ENCODE measurements at regions not wholly inside any gene's neighbourhood (a gene's known extent, or its start where the extent isn't known, plus 50 kb on each side); places are given as distances from the start of the nearest gene placed in this dataset.
"Not testable (repeated sequence)": the region's sequence is repeated elsewhere in the genome, so short reads cannot be mapped to it uniquely, and the experiment has no call there.

GRCh38 chr3:153545471-153545870 lies 383.4 kb downstream of the RAP2B start:
- DNase-seq (ENCODE audit: low read depth in 2 of 2, low spot score in 1 of 2), result no peak

GRCh38 chr3:153547970-153548369 lies 385.9 kb downstream of the RAP2B start:
- DNase-seq (ENCODE audit: low read depth in 2 of 2, low spot score in 1 of 2), result no peak

GRCh38 chr3:153549686-153550085 lies 387.7 kb downstream of the RAP2B start:
- DNase-seq (ENCODE audit: low read depth in 2 of 2, low spot score in 1 of 2), result not testable (repeated sequence)

GRCh38 chr3:153551536-153552285 lies 389.7 kb downstream of the RAP2B start:
- no peak for DNase-seq (ENCODE audit: low read depth in 2 of 2, low spot score in 1 of 2)

GRCh38 chr3:153552887-153553604 lies 391.0 kb downstream of the RAP2B start:
- no peak for DNase-seq (ENCODE audit: low read depth in 2 of 2, low spot score in 1 of 2)

- DNase-seq (ENCODE audit: low read depth in 2 of 2, low spot score in 1 of 2), result no peak
Measured at GRCh38 chr3:153553605-153553945, 391.5 kb downstream of the RAP2B start.

- no peak for DNase-seq (ENCODE audit: low read depth in 2 of 2, low spot score in 1 of 2)
Measured at GRCh38 chr3:153555919-153556318, 393.9 kb downstream of the RAP2B start.

GRCh38 chr3:153559366-153559765 lies 397.3 kb downstream of the RAP2B start:
- not testable (repeated sequence) for DNase-seq (ENCODE audit: low read depth in 2 of 2, low spot score in 1 of 2)

GRCh38 chr3:153567011-153567410 lies 405.0 kb downstream of the RAP2B start:
- no peak for DNase-seq (ENCODE audit: low read depth in 2 of 2, low spot score in 1 of 2)

GRCh38 chr3:153567556-153567955 lies 405.5 kb downstream of the RAP2B start:
- DNase-seq (ENCODE audit: low read depth in 2 of 2, low spot score in 1 of 2), result no peak

GRCh38 chr3:153570481-153570880 lies 408.5 kb downstream of the RAP2B start:
- not testable (repeated sequence) for DNase-seq (ENCODE audit: low read depth in 2 of 2, low spot score in 1 of 2)

- DNase-seq (ENCODE audit: low read depth in 2 of 2, low spot score in 1 of 2), result no peak
Measured at GRCh38 chr3:153572165-153572564, 410.1 kb downstream of the RAP2B start.

- DNase-seq (ENCODE audit: low read depth in 2 of 2, low spot score in 1 of 2), result no peak
Measured at GRCh38 chr3:153572654-153573053, 410.6 kb downstream of the RAP2B start.

GRCh38 chr3:153573481-153573880 lies 411.5 kb downstream of the RAP2B start:
- no peak for DNase-seq (ENCODE audit: low read depth in 2 of 2, low spot score in 1 of 2)

GRCh38 chr3:153574445-153574844 lies 412.4 kb downstream of the RAP2B start:
- no peak for DNase-seq (ENCODE audit: low read depth in 2 of 2, low spot score in 1 of 2)

- no peak for DNase-seq (ENCODE audit: low read depth in 2 of 2, low spot score in 1 of 2)
Measured at GRCh38 chr3:153577059-153577736, 415.2 kb downstream of the RAP2B start.

GRCh38 chr3:153578046-153578445 lies 416.0 kb downstream of the RAP2B start:
- DNase-seq (ENCODE audit: low read depth in 2 of 2, low spot score in 1 of 2), result no peak

- no peak for DNase-seq (ENCODE audit: low read depth in 2 of 2, low spot score in 1 of 2)
Measured at GRCh38 chr3:153590051-153590450, 428.0 kb downstream of the RAP2B start.

- DNase-seq (ENCODE audit: low read depth in 2 of 2, low spot score in 1 of 2), result no peak
Measured at GRCh38 chr3:153591561-153592245, 429.7 kb downstream of the RAP2B start.

- DNase-seq (ENCODE audit: low read depth in 2 of 2, low spot score in 1 of 2), result no peak
Measured at GRCh38 chr3:153595186-153595815, 433.3 kb downstream of the RAP2B start.

- no peak for DNase-seq (ENCODE audit: low read depth in 2 of 2, low spot score in 1 of 2)
Measured at GRCh38 chr3:153596401-153596800, 434.4 kb downstream of the RAP2B start.

Data from stimulated activated CD8-positive, alpha-beta memory T cell treated with anti-CD3 and anti-CD28 coated beads, Interleukin-4, amount 100 ng/mL, for 1 hour (primary cell).